WTC11 (cell line): ENCODE measurements at regions not wholly inside any gene's neighbourhood (a gene's known extent, or its start where the extent isn't known, plus 50 kb on each side); places are given as distances from the start of the nearest gene placed in this dataset.

Experiments
- ATAC-seq: fragments of 200-7000 bp; cut with Tn5 transposase; 2 replicates; pipeline ENCODE4 v1.10.0; 2021; ENCODE audit warnings: mild to moderate bottlenecking, moderate library complexity
- CTCF ChIA-PET: fragments of 300-600 bp; sonication (Branson Sonifier 250); formaldehyde crosslinking; loops from one replicate; lab custom pipeline; 2021; ENCODE audit warnings: antibody characterized with exemption; lab: Charles Lee
- POLR2A ChIA-PET: fragments of 350-600 bp; sonication (Branson Sonifier 250); formaldehyde crosslinking; loops from one replicate; lab custom pipeline; 2021; ENCODE audit warnings: antibody characterized with exemption; lab: Charles Lee
- DNase-seq: peaks from one replicate; pipeline ENCODE4 v3.0.0; 2021; ENCODE audit warnings: low spot score
- H3K27ac Mint-ChIP-seq: 2 replicates; pipeline ENCODE4 v1.8.0; 2021; ENCODE audit warnings: mixed read lengths
- H3K27me3 Mint-ChIP-seq: 2 replicates; pipeline ENCODE4 v1.8.0; 2021; ENCODE audit warnings: low read depth, mild to moderate bottlenecking, moderate library complexity, mixed read lengths
- H3K36me3 Mint-ChIP-seq: 2 replicates; pipeline ENCODE4 v1.8.0; 2021; ENCODE audit warnings: mixed read lengths
- H3K4me1 Mint-ChIP-seq: 2 replicates; pipeline ENCODE4 v1.8.0; 2022; ENCODE audit warnings: mixed read lengths
- H3K4me3 Mint-ChIP-seq: 2 replicates; pipeline ENCODE4 v1.8.0; 2021; ENCODE audit warnings: mild to moderate bottlenecking, moderate library complexity, mixed read lengths
- H3K9me3 Mint-ChIP-seq: 2 replicates; pipeline ENCODE4 v1.8.0; 2021; ENCODE audit warnings: mixed read lengths
- AFF4 ChIP-seq: sonication (generic); formaldehyde crosslinking; IDR thresholded peaks from 2 replicates; pipeline ENCODE4 v1.8.1; 2023; ENCODE audit warnings: mild to moderate bottlenecking, missing genetic modification reagents, borderline replicate concordance
- ATF2 ChIP-seq: sonication (generic); formaldehyde crosslinking; IDR thresholded peaks from 2 replicates; pipeline ENCODE4 v1.8.1; 2022; ENCODE audit warnings: low read depth, missing genetic modification reagents, borderline replicate concordance
- ATF3 ChIP-seq: sonication (generic); formaldehyde crosslinking; conservative IDR thresholded peaks from 2 replicates; pipeline ENCODE4 v1.8.1; 2022; ENCODE audit warnings: mild to moderate bottlenecking, missing genetic modification reagents
- CDX4 ChIP-seq: fragments of 250-450 bp; sonication (Bioruptor Pico); IDR thresholded peaks from 2 replicates; pipeline ENCODE4 v1.9.0; 2021; ENCODE audit warnings: moderate library complexity, mild to moderate bottlenecking, inconsistent platforms, borderline replicate concordance
- CREM ChIP-seq: sonication (generic); formaldehyde crosslinking; IDR thresholded peaks from 2 replicates; pipeline ENCODE4 v1.8.1; 2022; ENCODE audit warnings: mild to moderate bottlenecking, missing genetic modification reagents, moderate library complexity
- CTCF ChIP-seq: fragments of 200-600 bp; IDR thresholded peaks from 2 replicates; pipeline ENCODE4 v1.8.0; 2022; ENCODE audit warnings: antibody characterized with exemption
- ESRRA ChIP-seq: sonication (generic); formaldehyde crosslinking; IDR thresholded peaks from 2 replicates; pipeline ENCODE4 v1.8.1; 2022; ENCODE audit warnings: mild to moderate bottlenecking, missing genetic modification reagents, borderline replicate concordance
- FOXK1 ChIP-seq: sonication (generic); formaldehyde crosslinking; IDR thresholded peaks from 2 replicates; pipeline ENCODE4 v1.8.0; 2022; ENCODE audit warnings: mild to moderate bottlenecking, moderate library complexity, missing genetic modification reagents
- GTF2I ChIP-seq: fragments of 250-450 bp; sonication (Bioruptor Pico); conservative IDR thresholded peaks from 2 replicates; pipeline ENCODE4 v1.4.0; 2021; ENCODE audit warnings: mild to moderate bottlenecking
- HMGA2 ChIP-seq: fragments of 250-450 bp; sonication (Bioruptor Pico); IDR thresholded peaks from 2 replicates; pipeline ENCODE4 v1.4.0; 2021; ENCODE audit warnings: mild to moderate bottlenecking, moderate library complexity
- NR2C2 ChIP-seq: sonication (generic); formaldehyde crosslinking; IDR thresholded peaks from 2 replicates; pipeline ENCODE4 v1.8.0; 2022; ENCODE audit warnings: mild to moderate bottlenecking, missing genetic modification reagents
- OVOL2 ChIP-seq: fragments of 250-450 bp; sonication (Bioruptor Pico); IDR thresholded peaks from 2 replicates; pipeline ENCODE4 v1.9.0; 2021; ENCODE audit warnings: mild to moderate bottlenecking, borderline replicate concordance
- PREB ChIP-seq: sonication (generic); formaldehyde crosslinking; IDR thresholded peaks from 2 replicates; pipeline ENCODE4 v1.8.1; 2022; ENCODE audit warnings: mild to moderate bottlenecking, missing genetic modification reagents, moderate library complexity, borderline replicate concordance
- RELA ChIP-seq: sonication (generic); formaldehyde crosslinking; IDR thresholded peaks from 2 replicates; pipeline ENCODE4 v1.8.1; 2022; ENCODE audit warnings: missing genetic modification reagents, mild to moderate bottlenecking, borderline replicate concordance
- SP1 ChIP-seq: sonication (generic); formaldehyde crosslinking; conservative IDR thresholded peaks from 2 replicates; pipeline ENCODE4 v1.8.1; 2022; ENCODE audit warnings: missing genetic modification reagents
- ZNF219 ChIP-seq: sonication (generic); formaldehyde crosslinking; IDR thresholded peaks from 2 replicates; pipeline ENCODE4 v1.8.0; 2023; ENCODE audit warnings: missing genetic modification reagents, mild to moderate bottlenecking, borderline replicate concordance
- ZNF396 ChIP-seq: fragments of 250-450 bp; sonication (Bioruptor Pico); IDR thresholded peaks from 2 replicates; pipeline ENCODE4 v1.8.0; 2021; ENCODE audit warnings: mild to moderate bottlenecking, moderate library complexity, borderline replicate concordance
- ZNF532 ChIP-seq: fragments of 250-450 bp; sonication (Bioruptor Pico); IDR thresholded peaks from 2 replicates; pipeline ENCODE4 v1.9.0; 2021; ENCODE audit warnings: mild to moderate bottlenecking, borderline replicate concordance

- TF ChIP-seq CDX4 (CRISPR knock-in tag) = no peak
These were observed 326.9 kb downstream of the DUSP10 start (continued) for GRCh38 chr1:221414772-221415539.

- CTCF ChIA-PET = interaction anchor here (1.2 kb wide), 1 partner anchor 152 kb away, joined by 3 read pairs; no protein-coding TSS in a partner anchor
- peaks cover 8% of the 10 kb centered on the region for H3K4me1 Mint-ChIP-seq
- DNase-seq = no peak
- no peaks in the 10 kb centered on the region for H3K36me3 Mint-ChIP-seq
- no peak overlapping the region for H3K27ac Mint-ChIP-seq
- no peaks in the 10 kb centered on the region for H3K27me3 Mint-ChIP-seq
- H3K9me3 Mint-ChIP-seq = 0 out of 2 replicates have a peak, but pooled peaks cover 3% of the 10 kb centered on the region
- ATAC-seq = no peak
- POLR2A ChIA-PET = no interaction called here
- no peak overlapping the region for H3K4me3 Mint-ChIP-seq
- no peak for TF ChIP-seq ZNF396 (CRISPR knock-in tag)
- TF ChIP-seq CTCF = no peak
- no peak for TF ChIP-seq ATF2
- TF ChIP-seq PREB = no peak
- TF ChIP-seq ZNF532 = no peak
- TF ChIP-seq SP1 (CRISPR knock-in tag) = no peak
- no peak for TF ChIP-seq FOXK1 (CRISPR knock-in tag)
- TF ChIP-seq ESRRA (CRISPR knock-in tag) = no peak
- TF ChIP-seq OVOL2 (CRISPR knock-in tag) = no peak
- no peak for TF ChIP-seq NR2C2
- no peak for TF ChIP-seq RELA (CRISPR knock-in tag)
- no peak for TF ChIP-seq AFF4
- TF ChIP-seq GTF2I (CRISPR knock-in tag) = no peak
- no peak for TF ChIP-seq CREM (CRISPR knock-in tag)
- TF ChIP-seq ATF3 (CRISPR knock-in tag) = no peak
- no peak for TF ChIP-seq HMGA2 (CRISPR knock-in tag)
- TF ChIP-seq ZNF219 (CRISPR knock-in tag) = no peak
These were observed 326.2 kb downstream of the DUSP10 start for GRCh38 chr1:221415651-221416050.
